Caco-2 (cell line): ENCODE measurements at regions not wholly inside any gene's neighbourhood (a gene's known extent, or its start where the extent isn't known, plus 50 kb on each side); places are given as distances from the start of the nearest gene placed in this dataset.

Experiments
- BruUV-seq: library from RNA; stranded (reverse); fragments of 400-500 nt; replicated peaks from 2 replicates; lab custom pipeline; 2021; lab: Mats Ljungman, UMichigan
- CTCF ChIA-PET: fragments of 300-600 bp; sonication (Branson Sonifier 250); formaldehyde crosslinking; loops from one replicate; lab custom pipeline; 2022; ENCODE audit warnings: antibody characterized with exemption; lab: Charles Lee
- POLR2A ChIA-PET: fragments of 300-600 bp; sonication (Branson Sonifier 250); formaldehyde crosslinking; loops from one replicate; lab custom pipeline; 2022; ENCODE audit warnings: antibody characterized with exemption; lab: Charles Lee
- DNase-seq, 2 experiments: peaks; one replicate each; pipeline versions ENCODE4 v3.0.0 to v3.0.0-alpha.2; 2020 to 2022
- H3K27me3 ChIP-seq: replicated peaks from 2 replicates; pipeline ENCODE4 v1.6.0; 2011; ENCODE audit warnings: low read length; ENCODE audit not compliant: control insufficient read depth, insufficient read depth
- H3K36me3 ChIP-seq: 2 replicates; pipeline ENCODE4 v1.5.1; 2011; ENCODE audit warnings: low read length; ENCODE audit not compliant: control insufficient read depth, insufficient read depth
- H3K4me1 ChIP-seq: fragments of 250-450 bp; sonication (Bioruptor Pico); 2 replicates; pipeline ENCODE4 v1.5.1; 2020; ENCODE audit warnings: mild to moderate bottlenecking
- H3K4me3 ChIP-seq: 2 replicates; pipeline ENCODE4 v1.5.1; 2011; ENCODE audit warnings: low read depth, mild to moderate bottlenecking, control low read depth, low read length
- H3K9me3 ChIP-seq: fragments of 250-450 bp; sonication (Bioruptor Pico); 2 replicates; pipeline ENCODE4 v1.5.1; 2020; ENCODE audit warnings: mild to moderate bottlenecking, moderate library complexity
- H3K27ac Mint-ChIP-seq: one replicate; pipeline ENCODE4 v1.8.0; 2022; ENCODE audit warnings: mixed read lengths; ENCODE audit not compliant: unreplicated experiment
- H3K27me3 Mint-ChIP-seq: one replicate; pipeline ENCODE4 v1.8.0; 2022; ENCODE audit warnings: mixed read lengths; ENCODE audit not compliant: insufficient read depth, unreplicated experiment
- H3K36me3 Mint-ChIP-seq: one replicate; pipeline ENCODE4 v1.8.0; 2022; ENCODE audit warnings: mild to moderate bottlenecking, mixed read lengths; ENCODE audit not compliant: insufficient read depth, unreplicated experiment
- H3K4me1 Mint-ChIP-seq: one replicate; pipeline ENCODE4 v1.8.0; 2022; ENCODE audit warnings: low read depth, mixed read lengths; ENCODE audit not compliant: unreplicated experiment
- H3K4me3 Mint-ChIP-seq: one replicate; pipeline ENCODE4 v1.8.0; 2022; ENCODE audit warnings: mild to moderate bottlenecking, moderate library complexity, mixed read lengths; ENCODE audit not compliant: unreplicated experiment
- H3K9me3 Mint-ChIP-seq: one replicate; pipeline ENCODE4 v1.8.0; 2022; ENCODE audit warnings: mixed read lengths; ENCODE audit not compliant: unreplicated experiment
- intact Hi-C: fragments of 100-400 bp; cut with micrococcal nuclease; formaldehyde crosslinking; loops from one replicate; pipeline ENCODE4 v1.10.0; 2022; ENCODE audit not compliant: unreplicated experiment
- TF ChIP-seq, protein P1 (sequence below), 2 experiments: fragments of 200-600 bp in 1 of 2; IDR thresholded peaks; 1 replicate in 1 of 2; 2 replicates in 1 of 2; pipeline versions ENCODE4 v1.5.1 to v1.8.0; 2011 to 2022; ENCODE audit warnings: antibody characterized with exemption in 1 of 2, control low read depth in 1 of 2, inconsistent platforms in 1 of 2, low read depth in 1 of 2, low read length in 1 of 2, mild to moderate bottlenecking in 1 of 2, moderate library complexity in 1 of 2; ENCODE audit not compliant: insufficient read depth in 1 of 2, severe bottlenecking in 1 of 2, unreplicated experiment in 1 of 2

- H3K9me3 Mint-ChIP-seq, result no peaks in the 10 kb centered on the region
- Histone ChIP-seq H3K4me1 (no peaks in the 10 kb centered on the region), H3K27me3 (no peaks in the 10 kb centered on the region), H3K4me3 (no peak overlapping the region), H3K9me3 (no peaks in the 10 kb centered on the region), H3K36me3 (no peaks in the 10 kb centered on the region)
- H3K27ac Mint-ChIP-seq, result no peak overlapping the region
- intact Hi-C loops, result no loop called here
- no TSS peak for BruUV-seq
- TF ChIP-seq, protein P1, sequence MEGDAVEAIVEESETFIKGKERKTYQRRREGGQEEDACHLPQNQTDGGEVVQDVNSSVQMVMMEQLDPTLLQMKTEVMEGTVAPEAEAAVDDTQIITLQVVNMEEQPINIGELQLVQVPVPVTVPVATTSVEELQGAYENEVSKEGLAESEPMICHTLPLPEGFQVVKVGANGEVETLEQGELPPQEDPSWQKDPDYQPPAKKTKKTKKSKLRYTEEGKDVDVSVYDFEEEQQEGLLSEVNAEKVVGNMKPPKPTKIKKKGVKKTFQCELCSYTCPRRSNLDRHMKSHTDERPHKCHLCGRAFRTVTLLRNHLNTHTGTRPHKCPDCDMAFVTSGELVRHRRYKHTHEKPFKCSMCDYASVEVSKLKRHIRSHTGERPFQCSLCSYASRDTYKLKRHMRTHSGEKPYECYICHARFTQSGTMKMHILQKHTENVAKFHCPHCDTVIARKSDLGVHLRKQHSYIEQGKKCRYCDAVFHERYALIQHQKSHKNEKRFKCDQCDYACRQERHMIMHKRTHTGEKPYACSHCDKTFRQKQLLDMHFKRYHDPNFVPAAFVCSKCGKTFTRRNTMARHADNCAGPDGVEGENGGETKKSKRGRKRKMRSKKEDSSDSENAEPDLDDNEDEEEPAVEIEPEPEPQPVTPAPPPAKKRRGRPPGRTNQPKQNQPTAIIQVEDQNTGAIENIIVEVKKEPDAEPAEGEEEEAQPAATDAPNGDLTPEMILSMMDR (IDR thresholded peaks at IDR 0.05; ENCODE audit: insufficient read depth in 1 of 2, low read depth in 1 of 2, low read length in 1 of 2, severe bottlenecking in 1 of 2, unreplicated experiment in 1 of 2), result no peak
- DNase-seq, result no peak
- no peak overlapping the region for H3K4me3 Mint-ChIP-seq
- CTCF ChIA-PET, result no interaction called here
- H3K27me3 Mint-ChIP-seq, result no peaks in the 10 kb centered on the region
- no peaks in the 10 kb centered on the region for H3K4me1 Mint-ChIP-seq
- H3K36me3 Mint-ChIP-seq, result no peaks in the 10 kb centered on the region
- POLR2A ChIA-PET, result no interaction called here
Observed at GRCh38 chr4:137421796-137422195, 110.5 kb downstream of the PCDH18 start.

- CTCF ChIA-PET, result no interaction called here
- no peaks in the 10 kb centered on the region for H3K4me1 ChIP-seq
- TF ChIP-seq, protein P1 (IDR thresholded peaks at IDR 0.05; ENCODE audit: insufficient read depth in 1 of 2, low read depth in 1 of 2, low read length in 1 of 2, severe bottlenecking in 1 of 2, unreplicated experiment in 1 of 2), result no peak
- Mint-ChIP-seq H3K4me3 (no peak overlapping the region), H3K27me3 (no peaks in the 10 kb centered on the region), H3K36me3 (no peaks in the 10 kb centered on the region), H3K27ac (no peak overlapping the region), H3K9me3 (no peaks in the 10 kb centered on the region), H3K4me1 (no peaks in the 10 kb centered on the region)
- no peak overlapping the region for H3K4me3 ChIP-seq
- no peaks in the 10 kb centered on the region for H3K9me3 ChIP-seq
- H3K27me3 ChIP-seq, result no peaks in the 10 kb centered on the region
- H3K36me3 ChIP-seq, result no peaks in the 10 kb centered on the region
- intact Hi-C loops, result no loop called here
- no TSS peak for BruUV-seq
- POLR2A ChIA-PET, result no interaction called here
- no peak for DNase-seq
Observed at GRCh38 chr4:137420901-137421396, 111.3 kb downstream of the PCDH18 start.

GRCh38 chr4:137417676-137418075 lies 114.6 kb downstream of the PCDH18 start:
- no peak overlapping the region for H3K4me3 ChIP-seq
- H3K4me1 ChIP-seq, result no peaks in the 10 kb centered on the region
- intact Hi-C loops, result no loop called here
- H3K9me3 ChIP-seq, result no peaks in the 10 kb centered on the region
- H3K4me1 Mint-ChIP-seq, result no peaks in the 10 kb centered on the region
- H3K36me3 Mint-ChIP-seq, result no peaks in the 10 kb centered on the region
- no peak overlapping the region for H3K4me3 Mint-ChIP-seq
- TF ChIP-seq, protein P1 (IDR thresholded peaks at IDR 0.05; ENCODE audit: insufficient read depth in 1 of 2, low read depth in 1 of 2, low read length in 1 of 2, severe bottlenecking in 1 of 2, unreplicated experiment in 1 of 2), result no peak
- ChIA-PET POLR2A (no interaction called here), CTCF (no interaction called here)
- H3K9me3 Mint-ChIP-seq, result no peaks in the 10 kb centered on the region
- no TSS peak for BruUV-seq
- no peak for DNase-seq
- no peaks in the 10 kb centered on the region for H3K27me3 Mint-ChIP-seq
- no peaks in the 10 kb centered on the region for H3K27me3 ChIP-seq
- H3K27ac Mint-ChIP-seq, result no peak overlapping the region
- no peaks in the 10 kb centered on the region for H3K36me3 ChIP-seq
